ENCODE measurements at regions not wholly inside any gene's neighbourhood (a gene's known extent, or its start where the extent isn't known, plus 50 kb on each side); places are given as distances from the start of the nearest gene placed in this dataset.

DNA sequence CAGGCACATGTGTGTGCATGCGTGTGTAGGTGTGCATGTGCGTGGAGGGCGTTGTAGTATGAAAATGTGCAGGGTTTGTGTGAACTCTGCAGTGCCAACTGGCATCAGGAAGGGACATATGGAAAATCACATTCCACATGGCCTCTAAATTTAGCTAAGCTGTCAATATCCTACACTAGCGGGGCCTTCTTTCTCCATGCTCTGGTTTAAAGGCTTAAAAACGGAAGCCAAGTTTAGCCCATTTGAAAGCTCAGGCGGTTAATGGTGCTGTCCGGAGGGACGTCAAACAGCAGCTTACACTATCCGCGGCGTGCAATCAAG is 144.1 kb upstream of the NOCT start:
- no peak for TF ChIP-seq FOXA1 (IDR thresholded peaks at IDR 0.05)
- TF ChIP-seq NFRKB (IDR thresholded peaks at IDR 0.05): no peak
- no peak for TF ChIP-seq ARNT (IDR thresholded peaks at IDR 0.05)
- no peak for TF ChIP-seq SP1 (IDR thresholded peaks at IDR 0.05)
- TF ChIP-seq SUZ12 (IDR thresholded peaks at IDR 0.05): no peak
- no peak for TF ChIP-seq TARDBP (IDR thresholded peaks at IDR 0.05)
- TF ChIP-seq CTBP1 (IDR thresholded peaks at IDR 0.05; ENCODE audit: borderline replicate concordance): no peak
- no peak for TF ChIP-seq ZNF384 (IDR thresholded peaks at IDR 0.05)
- no peak for TF ChIP-seq BHLHE40 (IDR thresholded peaks at IDR 0.05; ENCODE audit: borderline replicate concordance)
- no peak for TF ChIP-seq HDGF (IDR thresholded peaks at IDR 0.05; ENCODE audit: borderline replicate concordance)
- no peak for TF ChIP-seq L3MBTL2 (conservative IDR thresholded peaks at IDR 0.05)
- TF ChIP-seq, protein P1, sequence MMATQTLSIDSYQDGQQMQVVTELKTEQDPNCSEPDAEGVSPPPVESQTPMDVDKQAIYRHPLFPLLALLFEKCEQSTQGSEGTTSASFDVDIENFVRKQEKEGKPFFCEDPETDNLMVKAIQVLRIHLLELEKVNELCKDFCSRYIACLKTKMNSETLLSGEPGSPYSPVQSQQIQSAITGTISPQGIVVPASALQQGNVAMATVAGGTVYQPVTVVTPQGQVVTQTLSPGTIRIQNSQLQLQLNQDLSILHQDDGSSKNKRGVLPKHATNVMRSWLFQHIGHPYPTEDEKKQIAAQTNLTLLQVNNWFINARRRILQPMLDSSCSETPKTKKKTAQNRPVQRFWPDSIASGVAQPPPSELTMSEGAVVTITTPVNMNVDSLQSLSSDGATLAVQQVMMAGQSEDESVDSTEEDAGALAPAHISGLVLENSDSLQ (IDR thresholded peaks at IDR 0.05): no peak
- TF ChIP-seq FOXM1 (IDR thresholded peaks at IDR 0.05; ENCODE audit: borderline replicate concordance): no peak
- no peak for TF ChIP-seq FOXK2 (IDR thresholded peaks at IDR 0.05)

Data from HEK293T (cell line).